Lower lobe of right lung (tissue), 2 donors: ENCODE measurements at regions not wholly inside any gene's neighbourhood (a gene's known extent, or its start where the extent isn't known, plus 50 kb on each side); places are given as distances from the start of the nearest gene placed in this dataset.
"Not testable (repeated sequence)": the region's sequence is repeated elsewhere in the genome, so short reads cannot be mapped to it uniquely, and the experiment has no call there.

ENCODE experiments used
- ATAC-seq, 2 donors: fragments of 200-7000 bp; cut with Tn5 transposase; one replicate each; pipeline ENCODE4 v1.9.1; 2020 to 2022; ENCODE audit warnings: mild to moderate bottlenecking in 2 of 2, moderate library complexity in 2 of 2
- DNase-seq: peaks from one replicate; pipeline ENCODE4 v3.0.0-alpha.2; 2020
- H3K27ac ChIP-seq: fragments of 200-600 bp; one replicate; pipeline ENCODE4 v1.8.0; 2022
- H3K27me3 ChIP-seq: fragments of 200-600 bp; one replicate; pipeline ENCODE4 v1.8.0; 2022; ENCODE audit warnings: low read depth
- H3K36me3 ChIP-seq: fragments of 200-600 bp; one replicate; pipeline ENCODE4 v1.8.0; 2022; ENCODE audit warnings: mild to moderate bottlenecking
- H3K4me1 ChIP-seq: fragments of 200-600 bp; one replicate; pipeline ENCODE4 v1.8.0; 2022
- H3K4me3 ChIP-seq: fragments of 200-600 bp; one replicate; pipeline ENCODE4 v1.8.0; 2022; ENCODE audit warnings: mild to moderate bottlenecking
- H3K9me3 ChIP-seq: fragments of 200-600 bp; one replicate; pipeline ENCODE4 v1.8.0; 2022
- CTCF ChIP-seq: fragments of 200-600 bp; IDR thresholded peaks from one replicate; pipeline ENCODE4 v1.8.0; 2022; ENCODE audit warnings: antibody characterized with exemption, mild to moderate bottlenecking
- intact Hi-C: fragments of 100-400 bp; cut with DNase I; formaldehyde crosslinking; loops from one replicate; pipeline ENCODE4 v1.11.0; 2022
- donor health status: DM: no; HTN: yes; CAD: no; lungs with severe emphysema.

- Histone ChIP-seq H3K4me3 (no peak overlapping the region), H3K4me1 (no peaks in the 10 kb centered on the region), H3K27me3 (no peaks in the 10 kb centered on the region), H3K36me3 (no peaks in the 10 kb centered on the region), H3K27ac (no peak overlapping the region), H3K9me3 (no peaks in the 10 kb centered on the region)
- intact Hi-C loops, result no loop called here
- TF ChIP-seq CTCF, result no peak
- DNase-seq, result no peak
- ATAC-seq, result no peak
Measured at GRCh38 chr4:128649161-128649560, 160.3 kb upstream of the JADE1 start.

GRCh38 chr4:128648021-128648420, 161.5 kb upstream of the JADE1 start:
- intact Hi-C loops, result no loop called here
- no peaks in the 10 kb centered on the region for H3K4me1 ChIP-seq
- H3K27ac ChIP-seq, result no peak overlapping the region
- H3K4me3 ChIP-seq, result no peak overlapping the region
- no peaks in the 10 kb centered on the region for H3K27me3 ChIP-seq
- no peaks in the 10 kb centered on the region for H3K36me3 ChIP-seq
- TF ChIP-seq CTCF, result no peak
- no peak for ATAC-seq
- no peaks in the 10 kb centered on the region for H3K9me3 ChIP-seq
- DNase-seq, result no peak

- H3K36me3 ChIP-seq, intact Hi-C loops, ATAC-seq, H3K4me3 ChIP-seq, H3K27ac ChIP-seq, H3K4me1 ChIP-seq, H3K27me3 ChIP-seq, H3K9me3 ChIP-seq, DNase-seq: not testable (repeated sequence)
Measured at GRCh38 chr4:128646893-128647292, 162.6 kb upstream of the JADE1 start.

- H3K36me3 ChIP-seq, H3K4me3 ChIP-seq, DNase-seq, H3K27ac ChIP-seq, intact Hi-C loops, ATAC-seq, H3K4me1 ChIP-seq, H3K9me3 ChIP-seq, H3K27me3 ChIP-seq: not testable (repeated sequence)
Measured at GRCh38 chr4:128644693-128645654, 164.5 kb upstream of the JADE1 start.

- DNase-seq, ATAC-seq, H3K36me3 ChIP-seq, H3K4me1 ChIP-seq, H3K27me3 ChIP-seq, H3K9me3 ChIP-seq, intact Hi-C loops, H3K4me3 ChIP-seq, H3K27ac ChIP-seq: not testable (repeated sequence)
Measured at GRCh38 chr4:128644107-128644506, 165.4 kb upstream of the JADE1 start.

- H3K27me3 ChIP-seq, H3K9me3 ChIP-seq, intact Hi-C loops, H3K36me3 ChIP-seq, H3K27ac ChIP-seq, ATAC-seq, DNase-seq, H3K4me3 ChIP-seq, H3K4me1 ChIP-seq: not testable (repeated sequence)
Measured at GRCh38 chr4:128641566-128641965, 167.9 kb upstream of the JADE1 start.

DNA sequence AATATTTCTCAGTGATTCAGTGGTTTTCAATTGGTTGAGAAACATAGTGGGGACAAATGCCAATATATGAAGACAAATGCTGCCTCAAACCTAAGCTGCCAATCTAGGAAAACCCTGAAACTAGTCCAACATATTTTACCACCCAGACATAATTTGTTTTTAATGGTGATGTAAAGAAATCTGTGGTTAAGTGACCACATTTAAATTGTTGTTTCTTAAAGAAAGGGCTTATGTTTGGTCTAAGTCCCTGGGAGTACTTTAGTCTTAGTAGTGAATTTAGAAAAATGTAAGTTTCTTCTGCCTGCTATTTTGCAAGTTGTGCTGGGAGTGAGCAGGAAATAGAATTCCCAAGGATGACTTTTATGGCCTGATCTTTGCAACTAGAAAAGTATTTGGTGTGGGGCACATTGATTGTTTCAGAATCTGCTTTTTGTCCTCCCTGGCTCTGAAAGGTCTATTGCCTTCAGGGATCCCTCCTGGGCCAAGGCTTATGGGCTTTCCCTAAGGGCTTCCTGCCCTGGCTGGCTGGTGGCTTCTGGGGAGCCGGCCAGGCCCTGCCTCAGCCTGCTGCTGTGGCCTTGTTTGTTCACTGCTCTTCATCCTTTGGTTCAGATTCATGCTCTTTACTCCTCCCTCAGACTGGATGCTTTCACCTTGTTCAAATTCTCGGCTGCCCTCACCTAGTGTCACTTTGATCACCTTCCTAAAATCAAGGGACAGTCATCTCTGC, 169.8 kb upstream of the JADE1 start:
- no peaks in the 10 kb centered on the region for H3K4me1 ChIP-seq
- H3K9me3 ChIP-seq, result no peaks in the 10 kb centered on the region
- intact Hi-C loops, result no loop called here
- DNase-seq (no peak), ATAC-seq (no peak)
- no peaks in the 10 kb centered on the region for H3K27me3 ChIP-seq
- no peak for TF ChIP-seq CTCF
- no peak overlapping the region for H3K27ac ChIP-seq
- no peaks in the 10 kb centered on the region for H3K36me3 ChIP-seq
- H3K4me3 ChIP-seq, result no peak overlapping the region
